GM10266 (cell line): ENCODE measurements at regions not wholly inside any gene's neighbourhood (a gene's known extent, or its start where the extent isn't known, plus 50 kb on each side); places are given as distances from the start of the nearest gene placed in this dataset.
"Not testable (repeated sequence)": the region's sequence is repeated elsewhere in the genome, so short reads cannot be mapped to it uniquely, and the experiment has no call there.

Experiments
- DNase-seq: peaks from one replicate; pipeline ENCODE4 v3.0.0; 2012; ENCODE audit errors: extremely low spot score
- TF ChIP-seq, protein P1 (sequence below): IDR thresholded peaks from 2 replicates; pipeline ENCODE4 v1.5.1; 2012; ENCODE audit warnings: mild to moderate bottlenecking, low read depth; ENCODE audit not compliant: control insufficient read depth, insufficient read depth; ENCODE audit errors: missing control alignments

- TF ChIP-seq, protein P1, sequence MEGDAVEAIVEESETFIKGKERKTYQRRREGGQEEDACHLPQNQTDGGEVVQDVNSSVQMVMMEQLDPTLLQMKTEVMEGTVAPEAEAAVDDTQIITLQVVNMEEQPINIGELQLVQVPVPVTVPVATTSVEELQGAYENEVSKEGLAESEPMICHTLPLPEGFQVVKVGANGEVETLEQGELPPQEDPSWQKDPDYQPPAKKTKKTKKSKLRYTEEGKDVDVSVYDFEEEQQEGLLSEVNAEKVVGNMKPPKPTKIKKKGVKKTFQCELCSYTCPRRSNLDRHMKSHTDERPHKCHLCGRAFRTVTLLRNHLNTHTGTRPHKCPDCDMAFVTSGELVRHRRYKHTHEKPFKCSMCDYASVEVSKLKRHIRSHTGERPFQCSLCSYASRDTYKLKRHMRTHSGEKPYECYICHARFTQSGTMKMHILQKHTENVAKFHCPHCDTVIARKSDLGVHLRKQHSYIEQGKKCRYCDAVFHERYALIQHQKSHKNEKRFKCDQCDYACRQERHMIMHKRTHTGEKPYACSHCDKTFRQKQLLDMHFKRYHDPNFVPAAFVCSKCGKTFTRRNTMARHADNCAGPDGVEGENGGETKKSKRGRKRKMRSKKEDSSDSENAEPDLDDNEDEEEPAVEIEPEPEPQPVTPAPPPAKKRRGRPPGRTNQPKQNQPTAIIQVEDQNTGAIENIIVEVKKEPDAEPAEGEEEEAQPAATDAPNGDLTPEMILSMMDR = no peak
- no peak for DNase-seq
These were observed 268.8 kb upstream of the BTG1 start for GRCh38 chr12:92414170-92415070.

- DNase-seq = no peak
- TF ChIP-seq, protein P1 = no peak
These were observed 267.6 kb upstream of the BTG1 start for GRCh38 chr12:92413286-92413685.

- TF ChIP-seq, protein P1 = no peak
- DNase-seq = no peak
These were observed 267.2 kb upstream of the BTG1 start for GRCh38 chr12:92412856-92413255.

DNA sequence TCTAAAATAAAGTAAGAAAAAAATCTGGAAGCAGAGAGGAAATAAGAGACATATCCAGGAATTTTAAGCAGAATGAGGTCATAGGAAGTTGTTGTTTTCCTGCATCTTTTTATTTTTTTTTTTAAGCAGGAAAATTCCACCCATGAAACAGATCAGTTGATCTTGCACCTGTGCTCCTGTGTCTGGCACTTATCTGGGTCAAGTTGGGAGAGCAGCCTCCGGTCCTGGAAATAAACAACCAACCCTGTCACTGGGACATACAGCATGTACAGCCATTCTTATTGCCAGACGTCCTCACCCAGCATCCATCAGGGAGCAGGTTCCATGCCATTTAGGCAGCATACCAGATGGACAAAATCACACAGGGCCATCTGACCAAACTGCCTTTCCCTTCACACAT, 266.0 kb upstream of the BTG1 start:
- TF ChIP-seq, protein P1 = no peak

GRCh38 chr12:92408072-92408900, 262.6 kb upstream of the BTG1 start:
- TF ChIP-seq, protein P1 = peak; percentile 61
- peak; percentile 50 for DNase-seq

More for the DNA sequence above, 266.0 kb upstream of the BTG1 start:
- no peak for DNase-seq

- not testable (repeated sequence) for DNase-seq
These were observed 260.9 kb upstream of the BTG1 start for GRCh38 chr12:92406404-92407070.

GRCh38 chr12:92405801-92406251, 260.2 kb upstream of the BTG1 start:
- DNase-seq = not testable (repeated sequence)
